ENCODE measurements at regions not wholly inside any gene's neighbourhood (a gene's known extent, or its start where the extent isn't known, plus 50 kb on each side); places are given as distances from the start of the nearest gene placed in this dataset.
A peak's percentile ranks its signal among the peaks of the same experiment; 100 is the strongest.

DNA sequence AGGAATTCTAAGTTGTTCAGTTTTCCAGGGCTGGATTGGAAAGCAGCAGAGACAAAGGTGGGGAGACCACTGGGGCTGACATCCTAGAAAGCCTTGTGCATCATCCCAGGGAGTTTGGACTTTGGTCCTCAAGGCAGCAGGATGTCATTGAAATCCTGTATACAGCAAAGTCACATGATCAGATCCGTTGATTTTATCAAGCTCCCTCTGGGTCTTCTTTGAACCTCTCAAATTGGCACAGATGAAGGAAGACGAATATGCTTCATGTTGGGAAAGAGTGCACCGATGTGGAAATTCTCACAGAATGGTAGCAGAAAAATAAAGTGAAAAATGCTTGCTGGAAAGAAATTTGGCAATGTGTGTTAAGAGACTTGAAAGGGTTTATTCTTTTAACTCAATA is 149.8 kb upstream of the TMTC4 start:
- Histone ChIP-seq H3K27me3 (no peaks in the 10 kb centered on the region), H3K4me1 (no peaks in the 10 kb centered on the region), H3K36me3 (no peaks in the 10 kb centered on the region), H3K27ac (no peak overlapping the region), H3K4me3 (no peak overlapping the region), H3K9me3 (no peaks in the 10 kb centered on the region)
- DNase-seq = no peak
- no peak for ATAC-seq
- no peak for FAIRE-seq
- 27 to 28% methylated on average over 3 of the region's 3 CpGs for WGBS, 2 donors
- intact Hi-C loops (cut with DNase I) = no loop called here
- TF ChIP-seq, protein P1, sequence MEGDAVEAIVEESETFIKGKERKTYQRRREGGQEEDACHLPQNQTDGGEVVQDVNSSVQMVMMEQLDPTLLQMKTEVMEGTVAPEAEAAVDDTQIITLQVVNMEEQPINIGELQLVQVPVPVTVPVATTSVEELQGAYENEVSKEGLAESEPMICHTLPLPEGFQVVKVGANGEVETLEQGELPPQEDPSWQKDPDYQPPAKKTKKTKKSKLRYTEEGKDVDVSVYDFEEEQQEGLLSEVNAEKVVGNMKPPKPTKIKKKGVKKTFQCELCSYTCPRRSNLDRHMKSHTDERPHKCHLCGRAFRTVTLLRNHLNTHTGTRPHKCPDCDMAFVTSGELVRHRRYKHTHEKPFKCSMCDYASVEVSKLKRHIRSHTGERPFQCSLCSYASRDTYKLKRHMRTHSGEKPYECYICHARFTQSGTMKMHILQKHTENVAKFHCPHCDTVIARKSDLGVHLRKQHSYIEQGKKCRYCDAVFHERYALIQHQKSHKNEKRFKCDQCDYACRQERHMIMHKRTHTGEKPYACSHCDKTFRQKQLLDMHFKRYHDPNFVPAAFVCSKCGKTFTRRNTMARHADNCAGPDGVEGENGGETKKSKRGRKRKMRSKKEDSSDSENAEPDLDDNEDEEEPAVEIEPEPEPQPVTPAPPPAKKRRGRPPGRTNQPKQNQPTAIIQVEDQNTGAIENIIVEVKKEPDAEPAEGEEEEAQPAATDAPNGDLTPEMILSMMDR (IDR thresholded peaks at IDR 0.05) = no peak

DNA sequence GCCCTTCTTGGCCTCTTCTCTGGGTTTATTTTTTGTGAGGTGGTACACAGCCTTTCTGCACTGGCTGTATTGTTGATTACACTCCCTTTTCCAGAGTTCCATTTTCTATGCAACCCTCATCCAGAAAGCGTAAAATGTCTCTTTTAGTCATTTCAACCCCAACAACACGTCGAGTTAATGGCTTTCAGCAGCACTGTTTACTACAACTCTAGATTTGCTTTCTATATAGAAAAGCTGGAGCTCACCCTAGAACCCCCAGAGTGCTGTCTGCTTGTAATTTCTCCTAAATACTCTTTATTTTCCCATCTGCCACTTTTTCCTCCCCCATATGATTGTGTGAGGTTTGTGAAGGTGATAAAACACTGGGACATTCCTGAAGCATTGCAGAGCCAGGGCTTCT is 148.9 kb upstream of the TMTC4 start:
- Histone ChIP-seq H3K27ac (no peak overlapping the region), H3K4me3 (no peak overlapping the region), H3K36me3 (no peaks in the 10 kb centered on the region), H3K9me3 (no peaks in the 10 kb centered on the region), H3K4me1 (no peaks in the 10 kb centered on the region), H3K27me3 (no peaks in the 10 kb centered on the region)
- TF ChIP-seq, protein P1 (IDR thresholded peaks at IDR 0.05) = no peak
- DNase-seq = no peak
- no peak for ATAC-seq
- 78% methylated on average over 3 of the region's 3 CpGs for WGBS, 2 donors
- no peak for FAIRE-seq
- intact Hi-C loops (cut with DNase I) = no loop called here

DNA sequence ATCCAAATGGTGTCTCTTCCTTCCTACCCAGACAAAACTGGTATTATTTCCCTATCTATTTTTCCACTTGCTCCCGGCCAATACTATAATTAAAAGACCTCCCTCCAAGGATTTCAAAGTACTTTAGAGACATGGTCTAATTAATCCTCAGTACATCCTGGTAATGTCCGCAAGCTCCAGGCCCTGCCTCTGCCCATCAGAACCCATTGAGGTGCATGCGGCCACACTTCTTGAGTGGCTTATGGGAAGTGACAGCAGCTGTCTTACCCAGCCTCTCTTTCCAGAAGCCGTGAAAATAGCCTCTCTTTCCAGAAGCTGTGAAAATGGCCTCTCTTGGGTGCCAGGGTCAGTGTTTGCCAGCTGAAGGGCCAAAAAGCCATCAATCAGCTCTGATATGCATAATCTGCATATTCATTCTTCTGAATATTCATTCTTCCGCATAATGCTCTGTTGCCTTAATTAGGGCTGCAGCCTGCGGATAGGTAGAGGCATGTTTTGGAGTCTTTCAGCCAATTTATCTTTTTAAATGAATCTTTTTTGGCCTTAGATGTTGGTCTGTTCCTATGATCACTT is 148.4 kb upstream of the TMTC4 start:
- ATAC-seq (no peak), FAIRE-seq (no peak), DNase-seq (no peak)
- H3K4me3 ChIP-seq = no peak overlapping the region
- no peaks in the 10 kb centered on the region for H3K36me3 ChIP-seq
- no peaks in the 10 kb centered on the region for H3K27me3 ChIP-seq
- 93% methylated on average over 6 of the region's 6 CpGs for WGBS, 2 donors
- TF ChIP-seq, protein P1 (IDR thresholded peaks at IDR 0.05) = no peak
- H3K27ac ChIP-seq = no peak overlapping the region
- intact Hi-C loops (cut with DNase I) = no loop called here
- no peaks in the 10 kb centered on the region for H3K4me1 ChIP-seq
- no peaks in the 10 kb centered on the region for H3K9me3 ChIP-seq

DNA sequence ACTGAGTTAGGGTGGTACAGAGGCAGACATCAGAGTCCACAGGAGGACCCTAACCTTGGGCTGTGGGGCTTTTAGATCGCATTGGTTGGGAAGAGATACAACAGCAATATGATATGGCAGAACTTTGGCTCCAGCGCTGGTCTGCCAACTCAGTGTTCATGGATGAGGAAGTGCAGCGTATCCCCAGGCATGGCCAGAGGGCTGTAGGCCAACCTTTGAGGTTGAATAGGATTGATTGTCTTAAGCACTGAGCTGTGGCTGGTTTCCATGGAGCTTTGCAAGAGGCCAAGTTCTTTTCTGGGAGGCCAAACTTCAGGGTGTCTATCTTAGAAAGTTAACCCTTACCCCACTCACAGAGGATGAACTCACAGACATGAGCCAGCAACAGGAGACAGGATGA is 144.1 kb upstream of the TMTC4 start:
- no peak for FAIRE-seq
- Histone ChIP-seq H3K4me3 (no peak overlapping the region), H3K27ac (no peak overlapping the region), H3K9me3 (no peaks in the 10 kb centered on the region), H3K4me1 (no peaks in the 10 kb centered on the region), H3K36me3 (no peaks in the 10 kb centered on the region), H3K27me3 (no peaks in the 10 kb centered on the region)
- 52 to 57% methylated on average over 3 of the region's 3 CpGs for WGBS, 2 donors
- ATAC-seq = peak in 2 of 4 donors; percentile 42 to 72
- DNase-seq = peak in 1 of 6 donors; percentile 18
- intact Hi-C loops (cut with DNase I) = no loop called here
- TF ChIP-seq, protein P1 (IDR thresholded peaks at IDR 0.05) = no peak

DNA sequence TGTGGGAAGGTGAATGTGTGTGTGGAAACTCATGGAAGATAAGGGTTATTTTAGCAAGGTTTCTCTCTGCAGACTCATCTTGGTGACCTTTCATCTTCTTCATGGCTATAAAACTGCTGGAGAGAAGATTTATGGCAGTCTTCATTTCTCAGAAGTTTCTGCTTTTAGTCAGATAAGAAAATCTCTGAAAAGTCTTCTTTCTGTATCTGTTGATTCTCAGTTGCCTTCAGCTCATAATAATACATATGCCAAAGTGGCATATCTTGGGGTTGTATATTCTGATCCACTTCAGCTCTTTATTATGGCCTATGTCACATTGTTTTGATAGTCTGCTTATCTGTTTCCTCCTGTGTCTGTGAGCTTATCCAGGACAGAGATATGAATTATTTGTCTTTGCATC is 143.3 kb upstream of the TMTC4 start:
- Histone ChIP-seq H3K36me3 (no peaks in the 10 kb centered on the region), H3K27me3 (no peaks in the 10 kb centered on the region), H3K27ac (no peak overlapping the region), H3K4me1 (no peaks in the 10 kb centered on the region), H3K9me3 (no peaks in the 10 kb centered on the region), H3K4me3 (no peak overlapping the region)
- ATAC-seq = no peak
- no peak for DNase-seq
- intact Hi-C loops (cut with DNase I) = no loop called here
- TF ChIP-seq, protein P1 (IDR thresholded peaks at IDR 0.05) = no peak
- no peak for FAIRE-seq
